ENCODE measurements at regions not wholly inside any gene's neighbourhood (a gene's known extent, or its start where the extent isn't known, plus 50 kb on each side); places are given as distances from the start of the nearest gene placed in this dataset.

- TF ChIP-seq CTCF (IDR thresholded peaks at IDR 0.05) (no peak), POLR2AphosphoS5 (IDR thresholded peaks at IDR 0.05) (no peak)
Measured at GRCh38 chr6:155854787-155855186, 399.1 kb upstream of the NOX3 start.

Data from upper lobe of left lung (tissue), 4 donors.